ENCODE measurements at regions not wholly inside any gene's neighbourhood (a gene's known extent, or its start where the extent isn't known, plus 50 kb on each side); places are given as distances from the start of the nearest gene placed in this dataset.
"Not testable (repeated sequence)": the region's sequence is repeated elsewhere in the genome, so short reads cannot be mapped to it uniquely, and the experiment has no call there.

DNA sequence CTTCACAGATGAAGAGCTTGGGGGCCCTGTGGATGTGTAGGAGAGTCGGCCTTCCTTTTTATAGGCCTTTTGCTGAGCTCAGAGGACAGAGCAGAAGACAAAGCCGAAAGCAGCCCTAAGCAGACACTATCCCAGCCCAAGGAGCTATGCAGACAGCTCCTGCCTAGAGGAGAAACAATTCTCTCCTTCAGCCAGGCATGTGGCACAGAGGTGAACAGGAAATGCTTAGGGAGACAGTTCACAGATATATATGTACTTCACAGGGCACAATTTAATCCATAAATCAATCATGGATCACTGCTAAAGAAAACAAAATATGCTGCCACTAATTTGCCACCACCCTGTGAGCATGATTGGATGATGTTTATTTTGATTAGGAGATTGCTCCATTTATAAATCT lies 164.5 kb upstream of the PLGLB2 start:
- TF ChIP-seq, protein P1, sequence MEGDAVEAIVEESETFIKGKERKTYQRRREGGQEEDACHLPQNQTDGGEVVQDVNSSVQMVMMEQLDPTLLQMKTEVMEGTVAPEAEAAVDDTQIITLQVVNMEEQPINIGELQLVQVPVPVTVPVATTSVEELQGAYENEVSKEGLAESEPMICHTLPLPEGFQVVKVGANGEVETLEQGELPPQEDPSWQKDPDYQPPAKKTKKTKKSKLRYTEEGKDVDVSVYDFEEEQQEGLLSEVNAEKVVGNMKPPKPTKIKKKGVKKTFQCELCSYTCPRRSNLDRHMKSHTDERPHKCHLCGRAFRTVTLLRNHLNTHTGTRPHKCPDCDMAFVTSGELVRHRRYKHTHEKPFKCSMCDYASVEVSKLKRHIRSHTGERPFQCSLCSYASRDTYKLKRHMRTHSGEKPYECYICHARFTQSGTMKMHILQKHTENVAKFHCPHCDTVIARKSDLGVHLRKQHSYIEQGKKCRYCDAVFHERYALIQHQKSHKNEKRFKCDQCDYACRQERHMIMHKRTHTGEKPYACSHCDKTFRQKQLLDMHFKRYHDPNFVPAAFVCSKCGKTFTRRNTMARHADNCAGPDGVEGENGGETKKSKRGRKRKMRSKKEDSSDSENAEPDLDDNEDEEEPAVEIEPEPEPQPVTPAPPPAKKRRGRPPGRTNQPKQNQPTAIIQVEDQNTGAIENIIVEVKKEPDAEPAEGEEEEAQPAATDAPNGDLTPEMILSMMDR (IDR thresholded peaks at IDR 0.05 in 4 of 5, conservative IDR thresholded peaks at IDR 0.05 in 1 of 5), result not testable (repeated sequence)
- TF ChIP-seq POLR2A (IDR thresholded peaks at IDR 0.05), result not testable (repeated sequence)
